Ramos (cell line): ENCODE measurements at regions not wholly inside any gene's neighbourhood (a gene's known extent, or its start where the extent isn't known, plus 50 kb on each side); places are given as distances from the start of the nearest gene placed in this dataset.
"Not testable (repeated sequence)": the region's sequence is repeated elsewhere in the genome, so short reads cannot be mapped to it uniquely, and the experiment has no call there.

Experiments
- in situ Hi-C: fragments of 300-500 bp; cut with MboI; formaldehyde crosslinking; loops from one replicate; pipeline ENCODE4 v1.14.3; 2022; ENCODE audit warnings: low sequenced_read_pairs; ENCODE audit not compliant: unreplicated experiment

GRCh38 chr14:76696791-76697190 lies 64.5 kb upstream of the VASH1 start:
- in situ Hi-C loops, result no loop called here

- in situ Hi-C loops, result no loop called here
Measured at GRCh38 chr14:76697246-76697905, 63.9 kb upstream of the VASH1 start.

GRCh38 chr14:76698191-76698590 lies 63.1 kb upstream of the VASH1 start:
- in situ Hi-C loops, result no loop called here

- in situ Hi-C loops, result no loop called here
Measured at GRCh38 chr14:76698631-76699030, 62.6 kb upstream of the VASH1 start.

GRCh38 chr14:76699209-76699938 lies 61.9 kb upstream of the VASH1 start:
- in situ Hi-C loops, result no loop called here

- in situ Hi-C loops, result no loop called here
Measured at GRCh38 chr14:76699939-76700590, 61.2 kb upstream of the VASH1 start.

GRCh38 chr14:76701436-76701835 lies 59.8 kb upstream of the VASH1 start:
- in situ Hi-C loops, result no loop called here

- in situ Hi-C loops, result no loop called here
Measured at GRCh38 chr14:76701981-76702380, 59.3 kb upstream of the VASH1 start.

GRCh38 chr14:76705214-76705613 lies 56.1 kb upstream of the VASH1 start:
- in situ Hi-C loops, result no loop called here

- in situ Hi-C loops, result not testable (repeated sequence)
Measured at GRCh38 chr14:76706207-76706606, 55.1 kb upstream of the VASH1 start.

- in situ Hi-C loops, result no loop called here
Measured at GRCh38 chr14:76706811-76707210, 54.5 kb upstream of the VASH1 start.

GRCh38 chr14:76708028-76708427 lies 53.2 kb upstream of the VASH1 start:
- in situ Hi-C loops, result no loop called here

GRCh38 chr14:76708771-76709170 lies 52.5 kb upstream of the VASH1 start:
- in situ Hi-C loops, result no loop called here

- in situ Hi-C loops, result no loop called here
Measured at GRCh38 chr14:76710056-76711010, 50.9 kb upstream of the VASH1 start.
